OCI-M1 (cell line): ENCODE measurements at regions not wholly inside any gene's neighbourhood (a gene's known extent, or its start where the extent isn't known, plus 50 kb on each side); places are given as distances from the start of the nearest gene placed in this dataset.
"Not testable (repeated sequence)": the region's sequence is repeated elsewhere in the genome, so short reads cannot be mapped to it uniquely, and the experiment has no call there.

Experiments used
- DNase-seq: peaks from one replicate; lab custom pipeline; 2025; lab: John Stamatoyannopoulos, UW

- DNase-seq, result no peak
Measured at GRCh38 chr5:104456122-104456521, 893.5 kb upstream of the NUDT12 start.

DNA sequence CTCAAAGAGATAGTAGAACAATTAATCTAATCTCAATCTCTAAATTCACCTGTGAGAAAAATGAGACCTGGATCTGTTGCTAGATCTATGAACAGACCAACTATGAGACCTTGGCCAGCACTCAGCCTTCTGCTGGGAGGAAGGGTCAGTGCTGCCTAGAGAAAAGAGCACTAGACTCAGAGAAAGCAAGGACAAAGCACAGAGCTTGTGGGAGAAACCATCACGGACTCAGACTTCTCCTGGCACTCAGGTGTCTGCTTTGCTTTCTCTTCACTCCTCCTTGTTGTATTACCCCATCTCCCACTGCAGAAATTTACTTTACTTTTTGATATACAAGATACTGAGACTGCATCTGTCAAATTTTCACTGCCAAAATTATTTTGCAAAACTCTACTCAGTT, 890.0 kb upstream of the NUDT12 start:
- no peak for DNase-seq

GRCh38 chr5:104451911-104452310, 889.3 kb upstream of the NUDT12 start:
- not testable (repeated sequence) for DNase-seq

DNA sequence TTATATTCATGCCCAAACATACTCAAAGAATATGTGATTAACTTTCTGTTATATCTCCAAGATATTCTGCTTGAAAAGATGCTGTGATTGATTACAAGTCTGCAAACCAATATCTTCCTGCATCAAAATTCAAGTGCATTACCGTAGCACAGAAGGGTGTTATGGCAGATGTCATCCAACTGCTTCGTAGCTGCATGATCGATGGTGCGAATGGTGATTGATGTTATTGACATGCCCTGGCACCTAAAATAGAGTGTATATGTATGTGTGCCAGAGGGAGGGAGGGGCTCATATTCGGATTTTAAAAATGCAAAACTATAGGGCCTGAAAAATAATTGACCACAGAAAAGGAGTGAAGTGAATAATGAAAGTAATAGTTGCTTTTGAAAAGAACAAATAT, 882.1 kb upstream of the NUDT12 start:
- DNase-seq, result no peak

DNA sequence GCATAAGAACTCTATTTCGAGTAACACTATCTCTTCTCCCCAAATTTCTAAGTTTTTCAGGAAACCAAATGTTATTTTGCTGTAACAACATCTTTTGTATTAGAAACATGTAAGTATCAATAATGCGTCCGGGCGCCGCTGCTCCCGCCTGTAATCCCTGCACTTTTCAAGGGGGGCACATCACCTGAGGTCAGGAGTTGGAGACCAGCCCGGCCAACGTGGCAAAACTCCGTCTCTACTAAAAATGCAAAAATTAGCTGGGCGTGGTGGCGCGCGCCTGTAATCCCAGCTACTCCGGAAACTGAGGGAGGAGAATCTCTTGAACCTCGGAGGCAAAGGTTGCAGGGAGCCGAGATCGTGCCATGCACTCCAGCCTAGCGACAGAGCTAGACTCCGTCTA, 881.1 kb upstream of the NUDT12 start:
- no peak for DNase-seq

DNA sequence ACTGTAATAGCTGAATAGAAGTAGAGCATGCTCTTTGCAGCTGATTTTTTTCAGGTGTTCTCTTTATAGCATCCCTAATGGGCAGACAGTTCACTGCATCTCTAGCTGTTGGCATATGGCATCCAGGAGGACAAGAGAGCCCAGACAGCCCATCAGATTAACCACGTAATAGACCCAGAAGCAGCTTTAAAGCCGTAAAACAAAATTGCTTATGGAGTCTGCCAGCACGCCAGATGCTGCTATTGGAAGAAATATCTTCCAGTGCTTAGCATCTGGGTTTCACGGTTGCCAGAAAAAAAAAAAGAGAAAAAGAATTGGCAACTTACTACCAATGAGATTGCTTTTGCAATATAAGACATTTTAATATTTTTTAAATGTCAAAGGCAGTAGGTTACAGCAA, 869.4 kb upstream of the NUDT12 start:
- DNase-seq, result no peak

DNA sequence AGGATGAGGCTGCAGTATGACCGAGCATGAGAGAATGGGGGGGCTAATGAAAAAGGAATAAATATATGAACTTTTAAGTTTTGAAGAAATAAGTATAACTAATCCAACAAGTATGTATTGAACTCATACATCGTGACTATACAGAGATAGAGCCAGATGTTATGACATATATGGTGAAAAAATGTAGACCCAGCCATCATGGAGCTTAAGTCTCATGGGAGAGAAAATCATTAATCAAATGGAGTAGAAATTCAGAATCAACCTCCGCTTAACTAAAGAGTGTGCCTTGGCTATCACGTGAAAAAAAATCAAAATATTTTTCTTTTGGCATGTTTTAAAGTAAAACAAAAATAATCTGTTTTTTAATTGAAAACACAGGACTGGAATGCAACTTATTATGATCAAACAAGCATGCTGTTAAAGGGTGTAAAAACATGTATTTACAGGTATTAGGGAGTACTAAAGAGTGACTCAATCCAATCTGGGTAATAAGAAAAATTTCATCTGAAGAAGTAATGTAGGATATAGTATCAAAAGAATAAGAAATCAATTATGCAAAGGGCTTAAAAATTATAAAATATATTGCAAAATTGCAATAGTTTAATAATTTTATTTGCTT, 868.5 kb upstream of the NUDT12 start:
- DNase-seq, result no peak

DNA sequence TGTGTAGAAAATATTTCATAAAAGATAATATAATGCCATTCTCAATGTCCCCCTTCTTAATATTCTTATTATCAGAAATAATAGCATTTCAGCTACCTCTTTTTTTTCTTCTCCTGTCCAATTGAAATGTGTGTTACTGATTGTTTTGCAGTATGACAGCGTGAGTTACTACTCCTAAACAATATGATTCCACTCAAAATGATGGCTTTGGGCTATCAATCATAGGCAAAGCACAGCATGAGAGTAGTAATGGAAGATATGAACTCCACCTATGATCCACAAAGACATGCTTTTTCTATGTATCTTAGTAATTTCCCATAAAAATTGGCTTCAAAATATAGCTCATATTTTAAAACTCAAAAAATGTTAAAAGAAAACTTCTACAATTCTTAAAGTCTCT, 867.3 kb upstream of the NUDT12 start:
- no peak for DNase-seq

DNA sequence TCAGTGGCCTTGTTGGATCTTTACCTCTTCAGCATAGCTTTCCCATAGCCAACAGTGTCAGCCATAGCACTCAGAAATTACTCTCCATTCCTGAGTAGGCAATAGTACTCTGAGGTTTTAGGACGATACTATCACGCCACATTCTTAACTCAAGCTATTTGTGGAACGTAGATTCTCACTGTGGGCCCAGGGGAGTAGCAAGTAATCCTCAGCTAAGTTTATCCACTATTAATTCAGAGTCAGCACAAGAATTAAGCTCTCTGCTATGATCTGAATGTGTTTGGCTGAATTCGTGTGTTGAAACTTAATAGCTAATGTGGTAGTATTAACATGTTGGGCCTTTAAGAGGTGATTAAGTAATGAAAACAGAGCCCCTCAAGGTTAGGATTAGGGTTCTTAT, 858.8 kb upstream of the NUDT12 start:
- DNase-seq, result no peak

GRCh38 chr5:104418056-104418455, 855.5 kb upstream of the NUDT12 start:
- no peak for DNase-seq

DNA sequence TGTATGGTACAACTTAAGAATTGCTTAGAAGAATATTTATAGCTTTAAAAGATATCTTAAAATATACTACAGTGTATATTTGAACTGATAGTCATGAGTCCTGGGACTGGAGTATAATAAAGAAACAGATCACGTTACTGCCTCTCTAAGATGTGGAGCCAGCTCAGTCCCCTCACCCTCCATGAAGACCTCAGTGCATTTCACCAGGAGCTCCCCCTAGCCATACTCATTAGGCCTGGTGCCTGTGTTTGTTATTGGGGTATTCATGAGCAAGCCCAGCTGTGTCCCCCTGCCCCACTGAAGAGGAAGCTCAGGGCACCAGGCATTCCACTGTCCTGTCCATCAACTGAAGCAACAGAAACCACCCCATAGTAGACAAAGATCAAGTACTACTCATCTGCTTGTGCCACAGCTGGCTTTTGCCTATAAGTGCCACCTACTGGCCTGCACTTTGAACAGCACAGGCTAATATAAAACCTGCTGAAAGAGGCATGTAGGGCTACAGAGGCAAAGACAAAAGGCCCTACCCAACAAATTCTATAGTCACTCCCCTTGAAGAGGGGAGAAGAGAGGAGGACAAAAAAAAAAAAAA, 850.2 kb upstream of the NUDT12 start:
- peak; percentile 79 for DNase-seq

GRCh38 chr5:104400941-104401340, 838.4 kb upstream of the NUDT12 start:
- DNase-seq, result no peak

DNA sequence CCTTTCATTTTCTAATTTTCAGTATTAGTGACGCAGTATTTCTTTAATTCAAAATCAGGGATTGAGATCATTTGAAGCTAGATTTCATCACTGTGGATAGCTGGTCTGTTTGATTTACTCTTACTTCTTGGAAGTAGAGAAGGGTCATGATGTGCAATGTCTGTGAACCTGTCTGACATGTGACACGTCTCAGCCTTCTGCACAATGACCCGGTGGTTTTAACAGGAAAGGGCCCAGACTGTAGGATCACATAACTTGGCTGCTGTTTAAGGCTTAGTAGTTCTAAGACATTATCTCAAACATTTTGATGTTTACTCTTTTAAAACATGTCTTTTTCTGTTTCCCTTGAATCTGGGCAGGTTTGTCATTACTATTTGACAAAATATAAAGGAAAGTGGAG, 823.3 kb upstream of the NUDT12 start:
- no peak for DNase-seq

DNA sequence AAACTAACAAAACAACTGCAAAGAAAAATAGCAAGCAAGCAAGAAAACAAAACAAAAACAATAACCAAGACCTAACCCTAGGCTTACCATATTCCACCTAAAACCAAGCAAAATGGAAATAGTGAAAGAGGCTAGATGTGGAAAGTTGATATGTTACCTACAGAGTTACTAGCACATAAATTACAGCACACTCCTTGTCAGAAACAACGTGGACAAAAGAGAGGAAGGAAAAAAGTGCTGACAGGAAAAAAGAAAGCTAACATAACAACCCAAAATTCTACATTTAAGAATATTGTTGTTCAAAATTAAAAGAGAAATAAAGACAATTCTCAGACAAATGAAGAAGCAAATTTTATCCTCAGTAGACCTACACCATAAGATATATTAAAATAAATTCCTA, 812.8 kb upstream of the NUDT12 start:
- DNase-seq, result peak; percentile 43

DNA sequence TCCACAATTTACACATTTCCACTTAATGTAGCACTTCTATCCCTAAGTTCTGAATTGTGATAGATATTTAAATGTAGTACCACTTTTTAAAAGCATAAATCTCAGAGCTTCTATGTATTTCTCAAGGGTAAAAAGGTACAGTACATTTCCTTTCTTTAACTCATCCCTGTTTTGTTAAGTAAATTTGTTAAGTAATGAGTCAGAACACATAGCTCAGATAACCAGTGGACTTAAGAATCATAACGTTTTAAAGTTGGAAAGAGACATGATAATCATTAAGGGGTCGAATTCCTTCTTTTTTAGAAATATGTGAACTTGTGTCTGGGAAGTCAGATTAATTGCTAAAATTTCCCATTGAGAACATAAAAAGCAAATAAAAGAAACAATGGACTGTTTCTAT, 810.2 kb upstream of the NUDT12 start:
- peak; percentile 32 for DNase-seq

DNA sequence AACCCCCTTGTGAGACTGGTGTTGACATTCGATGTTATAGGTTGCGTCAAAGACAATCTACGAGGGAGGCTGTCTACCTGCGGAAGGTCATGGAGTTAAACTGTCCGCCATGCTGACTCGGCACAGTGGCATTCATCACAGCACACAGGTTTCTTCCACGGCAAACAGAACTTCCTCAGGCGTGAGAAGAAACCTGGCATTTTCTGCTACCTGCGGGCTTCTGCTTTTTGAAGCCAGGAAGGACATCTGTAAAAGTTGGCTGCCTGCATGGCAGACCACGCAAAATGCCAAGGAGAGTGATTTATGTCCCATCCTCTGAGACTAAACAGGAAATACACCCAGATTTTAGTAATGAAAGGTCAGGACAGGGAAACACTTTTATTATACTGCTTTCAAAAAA, 809.8 kb upstream of the NUDT12 start:
- no peak for DNase-seq

DNA sequence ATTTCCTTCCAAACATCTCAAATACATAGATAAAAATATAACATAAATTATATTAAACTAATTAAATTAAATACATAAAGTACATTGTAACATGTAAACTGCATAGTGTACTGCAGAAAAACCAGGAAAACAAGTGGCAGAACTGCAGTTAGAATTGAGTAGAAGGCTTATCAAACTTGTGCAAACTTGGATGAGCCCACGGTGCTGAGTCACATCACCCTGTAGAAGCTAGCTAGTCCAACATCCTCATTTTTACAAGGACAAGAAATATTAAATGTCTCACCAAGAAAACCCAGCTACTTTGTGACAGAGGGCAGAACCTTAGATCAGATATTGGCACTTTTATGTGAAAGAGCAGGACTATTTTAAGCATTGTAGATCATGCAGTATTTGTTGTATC, 807.9 kb upstream of the NUDT12 start:
- DNase-seq, result peak; percentile 89

DNA sequence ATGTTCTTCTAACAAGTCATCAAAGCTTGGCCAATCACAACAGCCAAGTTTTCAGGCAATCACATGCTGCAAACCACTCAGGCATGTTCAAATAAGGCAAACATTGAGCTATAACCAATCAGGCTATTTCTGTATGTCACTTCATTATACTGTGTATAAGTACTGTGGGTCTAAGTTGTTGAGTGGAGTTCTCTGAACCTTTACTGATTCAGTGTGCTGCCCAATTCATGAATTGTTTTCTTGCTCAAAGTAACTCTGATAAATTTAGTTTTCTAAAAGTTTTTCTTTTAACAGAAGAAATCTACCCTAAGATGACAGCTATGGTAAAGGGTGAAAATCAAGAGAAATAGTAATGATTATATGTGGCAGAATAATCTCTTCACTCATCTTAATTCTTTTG, 805.4 kb upstream of the NUDT12 start:
- no peak for DNase-seq

GRCh38 chr5:104363567-104363966, 801.0 kb upstream of the NUDT12 start:
- DNase-seq, result peak; percentile 76

GRCh38 chr5:104361932-104362331, 799.3 kb upstream of the NUDT12 start:
- peak; percentile 47 for DNase-seq

DNA sequence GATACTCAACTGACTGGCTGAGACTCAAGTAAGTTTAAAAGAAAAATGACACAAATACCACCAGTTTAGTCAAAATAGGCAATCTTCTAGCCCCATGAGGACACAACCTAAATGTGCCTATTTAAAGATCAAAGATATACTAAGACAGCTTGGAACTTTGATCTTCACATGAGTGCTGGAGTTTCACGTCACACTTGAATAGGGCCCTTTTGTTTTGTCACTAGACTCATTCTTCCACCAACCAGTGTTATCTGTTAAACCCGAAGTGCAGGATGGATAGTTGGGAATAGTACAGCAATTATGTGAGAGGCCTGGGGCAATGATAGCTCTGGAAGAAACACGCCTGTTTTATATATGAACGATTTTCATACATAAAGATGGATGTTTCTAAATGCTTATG, 792.8 kb upstream of the NUDT12 start:
- peak; percentile 14 for DNase-seq

DNA sequence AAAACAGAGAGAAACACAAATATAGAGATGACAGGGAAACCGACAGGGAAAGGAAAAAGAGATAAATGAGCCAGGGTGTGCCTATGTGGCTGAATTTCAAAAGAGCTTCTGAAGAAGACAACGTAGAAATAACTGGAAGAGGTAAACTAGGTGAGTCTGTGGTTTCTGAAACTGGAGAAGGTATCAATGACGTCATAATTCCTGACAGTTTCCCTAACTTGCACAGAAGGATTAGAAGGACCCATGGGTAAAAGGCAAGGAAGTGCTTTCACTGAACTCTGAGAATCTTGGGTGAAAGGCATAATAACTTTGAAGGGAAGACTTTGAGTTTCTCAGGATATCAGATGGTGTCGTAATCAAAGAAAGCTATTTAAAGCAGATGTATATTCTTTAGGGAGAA, 790.8 kb upstream of the NUDT12 start:
- no peak for DNase-seq

GRCh38 chr5:104352954-104353353, 790.4 kb upstream of the NUDT12 start:
- DNase-seq, result no peak

DNA sequence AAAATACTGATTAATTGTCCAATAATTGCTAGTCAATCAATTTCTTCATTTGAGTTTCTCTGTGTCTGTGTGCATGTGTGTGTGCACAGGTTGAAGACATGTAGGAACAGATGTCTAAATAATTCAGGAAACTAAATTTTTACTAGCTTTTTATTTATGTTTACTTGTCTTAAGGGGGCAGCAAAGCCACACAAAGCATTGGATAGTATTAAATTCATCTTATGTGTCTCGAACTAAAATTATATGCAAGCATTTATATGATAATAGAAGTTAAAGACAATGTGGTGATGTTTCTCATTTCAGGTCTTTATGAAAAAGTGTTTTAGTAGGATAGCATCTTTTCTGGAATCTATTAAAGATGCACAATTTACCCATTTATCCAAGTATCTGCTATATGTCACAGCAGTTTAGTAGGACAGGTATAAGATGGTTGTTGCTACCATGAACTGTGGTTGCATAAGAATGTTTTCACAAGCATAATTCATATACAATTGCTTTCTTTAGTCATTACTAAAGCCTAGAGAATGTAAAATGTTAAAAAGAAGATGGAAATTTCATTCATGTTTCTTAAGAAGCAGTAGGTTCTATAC, 784.6 kb upstream of the NUDT12 start:
- DNase-seq, result peak; percentile 79
